ENCODE measurements at regions not wholly inside any gene's neighbourhood (a gene's known extent, or its start where the extent isn't known, plus 50 kb on each side); places are given as distances from the start of the nearest gene placed in this dataset.
A peak's percentile ranks its signal among the peaks of the same experiment; 100 is the strongest.

DNA sequence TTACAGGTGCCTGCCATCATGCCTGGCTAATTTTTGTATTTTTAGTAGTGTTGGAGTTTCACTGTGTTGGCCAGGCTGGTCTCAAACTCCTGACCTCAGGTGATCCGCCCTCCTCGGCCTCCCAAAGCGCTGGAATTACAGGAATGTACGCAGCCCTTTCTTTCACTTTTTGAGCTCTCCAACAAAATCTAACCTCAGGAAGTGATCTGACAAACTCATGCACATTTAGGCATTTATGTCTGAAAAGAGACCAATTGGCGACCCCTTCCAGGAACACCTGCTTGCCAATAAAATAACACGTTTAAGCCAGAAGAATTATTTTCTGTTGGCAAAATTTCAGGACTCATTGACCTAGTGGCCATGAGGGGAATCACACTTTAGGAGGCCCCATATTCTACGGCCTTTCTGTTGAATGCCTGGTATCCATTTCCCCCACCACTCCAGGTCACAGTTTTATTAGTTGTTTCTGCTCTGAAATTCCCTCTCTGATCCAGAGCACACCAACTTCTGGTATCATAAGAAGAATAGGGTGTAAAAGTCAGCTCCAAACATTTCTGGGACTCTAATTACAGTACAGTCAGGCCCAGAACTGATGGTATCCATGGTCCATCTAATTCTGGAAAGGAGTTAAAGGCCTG lies 65.8 kb upstream of the FRMD4A start:
- H3K4me2 ChIP-seq (ENCODE audit: insufficient read depth in 1 of 2, low read depth in 2 of 2, low read length in 2 of 2): no peak overlapping the region
- CTCF ChIA-PET (ENCODE audit: partially characterized antibody): interaction anchor here (0.5 to 2.5 kb wide), 30 partner anchors 8 to 196 kb away, joined by 3 to 14 read pairs (median 4); no protein-coding TSS in a partner anchor
- TF ChIP-seq JUND (IDR thresholded peaks at IDR 0.05; ENCODE audit: low read length) (no peak), NRF1 (IDR thresholded peaks at IDR 0.05; ENCODE audit: low read depth, low read length) (no peak), BRCA1 (IDR thresholded peaks at IDR 0.05; ENCODE audit: low read depth, low read length) (no peak), TEAD4 (IDR thresholded peaks at IDR 0.05; ENCODE audit: low read depth, low read length) (peak; percentile 3; the same call in 1 of the 2 replicates), CREB1 (IDR thresholded peaks at IDR 0.05) (no peak), KDM1A (IDR thresholded peaks at IDR 0.05; ENCODE audit: borderline replicate concordance, low read length) (no peak), CHD2 (IDR thresholded peaks at IDR 0.05; ENCODE audit: low read length) (no peak), CEBPB (IDR thresholded peaks at IDR 0.05; ENCODE audit: low read depth, low read length) (no peak), RAD21 (IDR thresholded peaks at IDR 0.05 in 1 of 2, conservative IDR thresholded peaks at IDR 0.05 in 1 of 2; ENCODE audit: low read depth in 2 of 2, low read length in 2 of 2) (peak in 1 of 2 experiments; percentile 12; a peak in 1 of 4 replicates)
- TF ChIP-seq, protein P1, sequence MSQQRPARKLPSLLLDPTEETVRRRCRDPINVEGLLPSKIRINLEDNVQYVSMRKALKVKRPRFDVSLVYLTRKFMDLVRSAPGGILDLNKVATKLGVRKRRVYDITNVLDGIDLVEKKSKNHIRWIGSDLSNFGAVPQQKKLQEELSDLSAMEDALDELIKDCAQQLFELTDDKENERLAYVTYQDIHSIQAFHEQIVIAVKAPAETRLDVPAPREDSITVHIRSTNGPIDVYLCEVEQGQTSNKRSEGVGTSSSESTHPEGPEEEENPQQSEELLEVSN (IDR thresholded peaks at IDR 0.05): no peak
- TF ChIP-seq, protein P2, sequence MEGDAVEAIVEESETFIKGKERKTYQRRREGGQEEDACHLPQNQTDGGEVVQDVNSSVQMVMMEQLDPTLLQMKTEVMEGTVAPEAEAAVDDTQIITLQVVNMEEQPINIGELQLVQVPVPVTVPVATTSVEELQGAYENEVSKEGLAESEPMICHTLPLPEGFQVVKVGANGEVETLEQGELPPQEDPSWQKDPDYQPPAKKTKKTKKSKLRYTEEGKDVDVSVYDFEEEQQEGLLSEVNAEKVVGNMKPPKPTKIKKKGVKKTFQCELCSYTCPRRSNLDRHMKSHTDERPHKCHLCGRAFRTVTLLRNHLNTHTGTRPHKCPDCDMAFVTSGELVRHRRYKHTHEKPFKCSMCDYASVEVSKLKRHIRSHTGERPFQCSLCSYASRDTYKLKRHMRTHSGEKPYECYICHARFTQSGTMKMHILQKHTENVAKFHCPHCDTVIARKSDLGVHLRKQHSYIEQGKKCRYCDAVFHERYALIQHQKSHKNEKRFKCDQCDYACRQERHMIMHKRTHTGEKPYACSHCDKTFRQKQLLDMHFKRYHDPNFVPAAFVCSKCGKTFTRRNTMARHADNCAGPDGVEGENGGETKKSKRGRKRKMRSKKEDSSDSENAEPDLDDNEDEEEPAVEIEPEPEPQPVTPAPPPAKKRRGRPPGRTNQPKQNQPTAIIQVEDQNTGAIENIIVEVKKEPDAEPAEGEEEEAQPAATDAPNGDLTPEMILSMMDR (IDR thresholded peaks at IDR 0.05; ENCODE audit: control extremely low read depth in 1 of 3, insufficient read depth in 1 of 3, low read depth in 1 of 3, low read length in 3 of 3): peak in 1 of 3 experiments; percentile 53; a peak in 1 of 4 replicates

More for the DNA sequence above, 65.8 kb upstream of the FRMD4A start:
- DNase-seq (ENCODE audit: low read depth in 1 of 2, low spot score in 2 of 2): no peak
- FAIRE-seq: no peak
- no peaks in the 10 kb centered on the region for H3K79me2 ChIP-seq (ENCODE audit: control insufficient read depth in 1 of 2, insufficient read depth in 2 of 2, low read length in 2 of 2)
- H4K91ac ChIP-seq (replicated peaks; ENCODE audit: insufficient read length, low read length): no peak overlapping the region
- no peaks in the 10 kb centered on the region for H3K23me2 ChIP-seq (ENCODE audit: low read depth, low read length)
- no peak overlapping the region for H2AFZ ChIP-seq (ENCODE audit: low read length)
- H3K23ac ChIP-seq (ENCODE audit: insufficient read length): no peak overlapping the region
- no peak overlapping the region for H4K5ac ChIP-seq (ENCODE audit: insufficient read length, low read depth, low read length)
- H4K20me1 ChIP-seq (replicated peaks in 1 of 2; ENCODE audit: control insufficient read depth in 1 of 2, insufficient read depth in 2 of 2, low read length in 2 of 2): no peaks in the 10 kb centered on the region
- 84% methylated on average over 7 of the region's 7 CpGs; no CpG with 5 or more reads in 1 of the 2 experiments for WGBS, 2 experiments (ENCODE audit: extremely low coverage in 1 of 2, insufficient coverage in 1 of 2, insufficient read length in 1 of 2, insufficient replicate concordance in 2 of 2, low coverage in 1 of 2, low lambda C conversion rate in 2 of 2, missing lambda C conversion rate in 1 of 2)
- H2BK5ac ChIP-seq (ENCODE audit: low read depth, low read length): no peak overlapping the region
- POLR2A ChIA-PET (ENCODE audit: partially characterized antibody): no interaction called here
- no peak overlapping the region for H2BK15ac ChIP-seq (ENCODE audit: low read length)
- H3K36me3 ChIP-seq (ENCODE audit: control insufficient read depth in 2 of 4, insufficient read depth in 4 of 4, low read length in 3 of 4): no peaks in the 10 kb centered on the region
- no peak overlapping the region for H2AK5ac ChIP-seq (ENCODE audit: low read depth, low read length)
- H3K9me3 ChIP-seq (ENCODE audit: insufficient read depth in 2 of 2, low read depth in 1 of 2, low read length in 1 of 2): no peaks in the 10 kb centered on the region
- no peak overlapping the region for H2BK20ac ChIP-seq (ENCODE audit: low read length)
- H2BK12ac ChIP-seq (ENCODE audit: low read depth, low read length): no peak overlapping the region
- peaks cover 0 to 6% (median under 1%) of the 10 kb centered on the region in 4 experiments; a peak in 4 of 7 replicates for H3K4me1 ChIP-seq (replicated peaks in 1 of 4; ENCODE audit: control insufficient read depth in 3 of 4, insufficient read depth in 4 of 4, low read length in 3 of 4)
- H3K14ac ChIP-seq (ENCODE audit: insufficient read length): no peak overlapping the region
- H3K56ac ChIP-seq (replicated peaks; ENCODE audit: insufficient read length, low read depth, low read length): no peak overlapping the region
- no peak overlapping the region for H3K9ac ChIP-seq (replicated peaks in 1 of 4; ENCODE audit: extremely low read depth in 1 of 4, low read depth in 3 of 4, low read length in 3 of 4)
- H3K27ac ChIP-seq (ENCODE audit: low read depth, low read length): no peak overlapping the region
- no peak overlapping the region for H4K8ac ChIP-seq (ENCODE audit: extremely low read depth, insufficient read depth, low read length)
- H3K4me3 ChIP-seq (ENCODE audit: extremely low read depth in 1 of 4, insufficient read depth in 2 of 4, low read depth in 3 of 4, low read length in 4 of 4): no peak overlapping the region
- H3K18ac ChIP-seq (ENCODE audit: extremely low read depth, low read length): no peak overlapping the region
- H3K27me3 ChIP-seq (replicated peaks in 1 of 4; ENCODE audit: control insufficient read depth in 3 of 4, extremely low read depth in 1 of 4, insufficient read depth in 3 of 4, low read length in 3 of 4): no peaks in the 10 kb centered on the region
- H3K79me1 ChIP-seq (ENCODE audit: low read depth, low read length): no peaks in the 10 kb centered on the region
- H3K4ac ChIP-seq (replicated peaks; ENCODE audit: insufficient read length, low read depth, low read length): no peak overlapping the region
- H2BK120ac ChIP-seq (replicated peaks; ENCODE audit: low read depth, low read length): no peak overlapping the region

Measured in H1 (cell line).